T-helper 1 cell (primary cell): ENCODE measurements at regions not wholly inside any gene's neighbourhood (a gene's known extent, or its start where the extent isn't known, plus 50 kb on each side); places are given as distances from the start of the nearest gene placed in this dataset.

Experiments
- DNase-seq, 5 donors: peaks; one replicate each; pipeline ENCODE4 v3.0.0-alpha.2; 2012 to 2020

DNA sequence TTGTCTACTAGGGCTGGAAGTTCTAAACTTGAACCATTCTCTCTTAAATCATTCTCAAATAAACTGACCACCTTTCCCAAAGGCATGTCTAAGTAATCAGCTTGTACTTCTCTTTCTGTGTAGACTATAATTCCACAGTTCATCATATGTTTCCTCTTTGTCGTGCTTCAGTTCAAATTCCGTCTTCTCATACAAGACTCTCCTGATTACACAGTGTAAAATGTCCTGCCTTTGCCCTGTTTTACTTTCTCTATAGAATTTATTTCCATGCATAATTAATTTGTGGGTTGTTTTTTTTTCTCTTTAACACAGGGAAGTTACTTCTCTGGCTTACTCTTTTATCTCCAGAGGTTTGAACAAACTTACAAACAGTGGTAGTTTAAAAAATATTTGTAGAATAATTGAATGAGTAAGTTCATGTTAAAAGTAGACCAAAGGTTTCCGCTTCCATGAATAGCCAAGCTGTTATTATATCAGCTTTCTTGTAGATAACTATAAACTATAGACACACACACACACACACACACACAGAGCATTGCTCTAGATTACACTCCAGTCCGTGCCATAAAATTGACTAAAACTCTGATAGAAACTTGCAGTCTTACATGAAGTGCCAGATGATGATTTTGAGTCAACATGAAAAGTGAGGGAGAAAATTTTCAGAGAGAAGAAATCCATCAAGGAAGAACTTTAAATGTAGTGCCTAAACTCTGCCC, 119.0 kb downstream of the SUCNR1 start:
- no peak for DNase-seq

- no peak for DNase-seq
Observed at GRCh38 chr3:151995091-151995490, 121.6 kb downstream of the SUCNR1 start.

GRCh38 chr3:151998744-151999143, 125.3 kb downstream of the SUCNR1 start:
- no peak for DNase-seq

GRCh38 chr3:151999936-152000335, 126.5 kb downstream of the SUCNR1 start:
- DNase-seq: no peak

GRCh38 chr3:152011812-152012735, 138.6 kb downstream of the SUCNR1 start:
- DNase-seq: no peak

GRCh38 chr3:152019508-152019907, 146.1 kb downstream of the SUCNR1 start:
- DNase-seq: no peak

GRCh38 chr3:152021951-152022461, 148.6 kb downstream of the SUCNR1 start:
- DNase-seq: no peak

DNA sequence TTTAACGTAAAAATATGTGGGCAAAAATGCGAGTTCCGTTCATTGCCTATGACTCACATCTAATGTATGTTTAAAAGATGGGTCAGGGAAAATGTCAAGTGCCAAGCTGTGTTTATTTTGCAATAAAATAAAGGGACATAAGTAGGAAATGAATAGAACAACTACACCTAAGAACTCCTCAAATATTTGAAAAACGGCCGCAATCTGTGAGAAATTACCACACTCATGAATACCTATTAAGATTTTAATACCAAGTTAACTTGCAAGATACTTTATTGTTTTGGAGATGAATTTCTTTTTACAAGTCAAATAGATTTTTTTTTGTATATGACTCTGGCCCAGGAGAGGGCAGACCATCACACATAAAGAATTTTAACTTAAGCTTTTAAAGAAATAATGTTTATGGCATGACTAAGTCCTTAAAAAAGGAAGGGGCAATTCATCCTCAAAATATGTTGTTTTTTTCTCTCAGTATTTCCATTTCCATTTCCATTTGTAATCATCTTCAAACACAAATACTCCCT, 152.7 kb downstream of the SUCNR1 start:
- DNase-seq: no peak

DNA sequence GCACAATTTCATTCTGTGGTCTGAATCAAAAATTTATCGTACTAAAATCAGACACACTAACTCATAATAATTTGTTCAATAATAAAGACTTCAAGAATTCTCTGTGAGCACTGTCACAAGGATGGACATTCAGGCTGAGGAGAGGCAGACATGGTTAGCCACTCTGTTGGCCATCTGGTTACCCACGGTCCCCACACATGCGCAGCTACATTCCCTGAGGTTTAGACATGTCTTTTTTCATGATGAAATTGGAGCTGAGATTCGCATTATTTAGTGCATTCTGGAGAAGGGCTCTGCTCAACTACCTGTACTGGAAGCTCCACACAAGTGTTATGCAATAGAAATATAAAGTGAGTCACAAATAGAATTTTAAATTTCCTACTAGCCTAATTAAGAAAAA, 156.9 kb downstream of the SUCNR1 start:
- no peak for DNase-seq

GRCh38 chr3:152031321-152031720, 157.9 kb downstream of the SUCNR1 start:
- DNase-seq: no peak

- no peak for DNase-seq
Observed at GRCh38 chr3:152037297-152037696, 163.9 kb downstream of the SUCNR1 start.

GRCh38 chr3:152037953-152038352, 164.5 kb downstream of the SUCNR1 start:
- DNase-seq: no peak

DNA sequence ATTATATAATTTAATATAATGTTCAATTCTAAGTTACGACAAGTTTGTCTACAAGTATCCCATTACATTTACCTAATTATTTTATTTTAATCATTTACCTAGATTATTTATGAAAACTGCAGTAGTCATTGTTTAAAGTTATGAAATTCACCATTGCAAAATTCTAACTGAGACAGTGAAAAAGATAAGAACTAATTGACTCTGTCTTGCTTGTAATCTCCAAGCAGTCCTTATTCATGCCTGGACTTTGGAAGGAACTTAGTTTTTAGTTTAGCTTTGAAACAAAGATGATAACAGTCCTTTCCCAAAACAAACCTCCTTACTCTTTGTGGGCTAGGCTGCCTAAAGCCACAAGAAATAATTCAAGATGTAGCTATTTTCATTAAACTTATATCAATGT, 165.0 kb downstream of the SUCNR1 start:
- no peak for DNase-seq

DNA sequence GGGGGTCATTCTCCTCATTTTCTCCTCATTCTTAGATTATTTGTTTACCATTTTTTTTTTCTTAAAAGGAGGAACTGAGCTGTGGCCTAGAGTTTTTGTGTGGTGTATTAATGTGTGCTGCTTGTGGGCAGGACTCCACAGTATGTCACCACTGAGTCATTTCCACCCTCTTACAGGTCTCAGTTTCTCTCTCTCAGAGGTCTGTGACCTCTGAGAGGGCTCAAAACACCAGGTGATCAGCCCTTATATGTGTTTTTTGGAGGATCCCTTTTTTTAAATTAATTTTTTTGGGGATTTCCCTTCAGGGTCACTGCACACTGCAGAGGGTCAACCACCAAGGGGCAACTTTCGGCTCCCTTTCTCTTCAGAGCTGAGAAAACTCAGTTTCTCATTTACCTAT, 166.4 kb downstream of the SUCNR1 start:
- DNase-seq: peak in 1 of 5 donors; percentile 28

DNA sequence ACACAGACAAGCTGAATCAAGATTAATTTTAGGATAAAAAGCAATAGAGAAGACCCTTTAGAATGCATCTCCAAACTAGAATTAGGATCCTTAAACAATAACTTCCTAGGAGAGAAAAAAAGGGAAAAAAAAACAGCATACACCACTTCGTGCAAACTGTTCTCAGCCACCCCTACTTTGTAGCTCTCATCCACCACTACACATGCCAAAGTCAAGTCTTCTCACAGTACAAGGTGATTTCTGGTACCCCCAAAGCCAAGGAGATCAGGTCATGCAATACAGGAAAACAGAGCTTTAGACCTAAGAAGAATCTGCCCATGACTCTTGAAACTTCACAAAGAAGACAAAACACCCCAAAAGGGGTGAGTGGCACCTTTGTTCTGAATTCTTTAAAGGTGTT, 166.9 kb downstream of the SUCNR1 start:
- DNase-seq: no peak

DNA sequence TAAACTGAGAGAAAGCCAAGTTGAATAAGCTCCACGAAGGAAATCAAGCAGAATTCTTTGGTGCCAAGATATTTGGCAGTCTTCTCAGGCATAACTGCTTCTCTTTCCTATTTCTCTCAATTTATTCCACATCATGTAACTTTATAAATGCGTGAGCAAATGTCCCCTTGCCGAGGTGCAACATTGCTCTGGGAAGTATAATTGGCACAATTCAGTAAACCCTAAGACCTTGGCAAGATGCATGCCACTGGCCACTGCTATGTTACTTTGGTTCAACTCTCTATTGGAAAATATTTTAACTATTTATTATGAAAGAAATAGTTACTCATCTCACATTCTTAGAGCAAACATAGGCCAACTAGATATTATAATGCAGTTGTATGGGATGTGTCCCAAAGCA, 170.2 kb downstream of the SUCNR1 start:
- no peak for DNase-seq

DNA sequence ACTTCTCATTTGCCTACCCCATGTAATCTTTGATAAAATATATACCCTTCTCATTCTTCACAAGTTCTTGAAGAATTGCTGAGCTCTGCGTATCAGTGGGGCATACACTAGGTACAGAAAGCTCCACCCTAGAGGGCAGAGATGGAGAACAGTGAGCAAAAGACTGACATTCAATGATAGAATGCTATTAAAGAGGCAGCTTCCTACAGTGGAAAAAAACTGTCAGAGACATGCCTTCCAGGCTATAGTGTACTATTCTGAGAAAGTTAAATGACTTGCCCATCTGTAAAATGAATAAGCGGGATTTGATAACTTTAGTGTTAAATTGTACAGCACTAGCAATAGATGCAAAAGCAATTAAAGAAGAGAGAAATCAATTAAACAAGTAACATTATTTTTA, 172.8 kb downstream of the SUCNR1 start:
- no peak for DNase-seq

DNA sequence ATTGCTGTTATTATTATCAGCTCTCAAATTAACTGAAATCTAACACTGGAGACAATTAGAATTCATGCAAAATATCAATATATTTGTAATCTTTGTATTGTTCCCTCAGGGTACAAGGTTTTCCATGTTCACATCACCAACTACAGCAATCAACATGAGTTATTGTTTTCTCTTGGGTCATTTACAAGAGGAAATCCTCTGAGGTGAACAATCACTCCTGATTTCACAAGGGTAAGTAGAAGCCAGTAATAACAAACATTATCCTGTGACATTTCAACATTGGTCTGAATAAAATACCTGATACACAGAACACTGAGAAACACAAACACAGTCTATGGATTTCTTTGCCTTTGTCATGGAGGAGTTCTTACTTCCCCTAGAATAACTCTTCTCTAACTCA, 174.0 kb downstream of the SUCNR1 start:
- DNase-seq: no peak

GRCh38 chr3:152048831-152049230, 175.4 kb downstream of the SUCNR1 start:
- DNase-seq: no peak

DNA sequence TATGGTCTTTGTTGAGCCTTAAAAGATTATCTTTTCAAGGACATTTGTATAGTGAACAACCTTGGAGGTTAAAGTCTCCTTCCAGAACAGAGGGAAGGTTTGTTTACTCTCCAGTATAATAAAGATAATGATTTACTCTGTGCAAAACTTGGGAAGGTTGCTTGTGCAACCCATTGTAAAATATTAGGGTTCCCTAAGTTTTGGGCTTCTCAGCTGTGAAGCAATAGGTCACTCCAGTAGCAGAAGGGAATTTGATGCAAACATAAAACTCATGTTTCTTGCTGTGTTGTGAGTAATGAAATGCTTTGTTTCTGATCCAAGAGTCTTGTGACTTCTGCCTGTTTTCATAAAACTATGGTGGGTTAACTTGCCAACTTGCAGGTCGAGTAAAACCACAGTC, 177.5 kb downstream of the SUCNR1 start:
- no peak for DNase-seq

- DNase-seq: no peak
Observed at GRCh38 chr3:152051501-152052404, 178.3 kb downstream of the SUCNR1 start.

GRCh38 chr3:152053866-152054265, 180.4 kb downstream of the SUCNR1 start:
- no peak for DNase-seq

GRCh38 chr3:152054315-152054714, 180.9 kb downstream of the SUCNR1 start:
- no peak for DNase-seq
